ENCODE measurements at regions not wholly inside any gene's neighbourhood (a gene's known extent, or its start where the extent isn't known, plus 50 kb on each side); places are given as distances from the start of the nearest gene placed in this dataset.
"Not testable (repeated sequence)": the region's sequence is repeated elsewhere in the genome, so short reads cannot be mapped to it uniquely, and the experiment has no call there.

DNA sequence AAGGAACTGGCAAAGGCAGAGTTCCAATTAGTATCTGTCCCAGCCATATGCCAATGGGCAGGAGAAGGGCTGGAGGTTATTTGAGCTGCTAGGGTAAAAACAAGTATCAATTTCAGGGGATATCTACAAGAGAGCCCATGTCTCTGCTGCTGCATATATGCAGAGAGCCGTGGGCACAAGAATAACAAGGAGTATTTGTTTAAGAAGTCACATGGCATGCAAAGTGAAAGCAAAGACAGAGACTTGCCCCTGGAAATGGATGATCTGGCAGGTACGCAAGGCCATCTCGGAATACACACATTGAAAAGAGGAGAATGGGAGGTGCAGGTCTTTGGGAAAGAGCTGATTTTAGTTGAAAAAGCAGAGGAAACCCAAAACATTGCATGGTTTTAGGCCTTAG is 170.6 kb downstream of the EVA1A start:
- DNase-seq (ENCODE audit: extremely low read depth, low read depth, low spot score), result no peak

GRCh38 chr2:75389271-75389670 is 171.5 kb downstream of the EVA1A start:
- no peak for DNase-seq (ENCODE audit: extremely low read depth, low read depth, low spot score)

DNA sequence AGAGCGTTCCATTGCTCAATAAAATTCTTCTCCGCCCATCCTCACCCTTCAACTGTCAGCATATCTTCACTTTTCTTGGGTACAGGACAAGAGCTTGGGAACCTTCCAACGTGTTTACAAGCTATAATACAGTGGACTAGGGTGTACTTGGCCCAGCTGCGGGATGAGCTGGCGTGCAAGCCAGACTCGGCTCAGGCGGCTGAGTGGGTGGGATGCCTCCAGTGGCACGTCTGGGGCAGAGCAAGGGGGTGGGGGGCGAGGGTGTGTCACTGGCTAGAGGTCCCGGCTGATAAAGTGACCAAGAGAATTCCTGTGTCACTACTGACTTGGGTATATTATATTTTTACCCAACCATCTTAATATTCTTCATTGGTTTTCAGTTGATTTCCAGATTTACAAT is 179.7 kb downstream of the EVA1A start:
- no peak for DNase-seq (ENCODE audit: extremely low read depth, low read depth, low spot score)

GRCh38 chr2:75379476-75380210 is 180.3 kb upstream of the TACR1 start:
- DNase-seq (ENCODE audit: extremely low read depth, low read depth, low spot score), result no peak

GRCh38 chr2:75375646-75376582 is 176.6 kb upstream of the TACR1 start:
- DNase-seq (ENCODE audit: extremely low read depth, low read depth, low spot score), result no peak

GRCh38 chr2:75374414-75374957 is 175.2 kb upstream of the TACR1 start:
- not testable (repeated sequence) for DNase-seq (ENCODE audit: extremely low read depth, low read depth, low spot score)

DNA sequence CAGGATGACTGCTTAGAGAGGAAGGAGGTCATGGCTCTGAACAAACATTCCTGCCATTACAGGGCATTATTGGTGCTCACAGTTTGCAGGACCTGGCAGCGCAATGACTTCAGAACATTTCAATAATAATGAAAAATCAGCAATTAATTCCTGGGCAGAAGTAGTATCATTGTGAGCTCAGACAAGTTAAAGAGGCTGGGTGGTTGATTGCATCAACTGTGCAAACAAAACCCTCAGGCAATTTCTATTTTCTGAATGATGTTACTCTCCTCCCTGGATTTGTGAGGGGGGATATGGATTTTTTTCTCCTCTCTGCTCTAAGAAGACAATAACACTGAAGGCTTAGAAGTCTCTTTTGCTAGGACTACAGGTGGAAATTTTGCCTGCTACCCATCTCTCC is 168.1 kb upstream of the TACR1 start:
- no peak for DNase-seq (ENCODE audit: extremely low read depth, low read depth, low spot score)

- no peak for DNase-seq (ENCODE audit: extremely low read depth, low read depth, low spot score)
Measured at GRCh38 chr2:75361486-75361885, 162.2 kb upstream of the TACR1 start.

GRCh38 chr2:75360945-75361344 is 161.6 kb upstream of the TACR1 start:
- DNase-seq (ENCODE audit: extremely low read depth, low read depth, low spot score), result no peak

DNA sequence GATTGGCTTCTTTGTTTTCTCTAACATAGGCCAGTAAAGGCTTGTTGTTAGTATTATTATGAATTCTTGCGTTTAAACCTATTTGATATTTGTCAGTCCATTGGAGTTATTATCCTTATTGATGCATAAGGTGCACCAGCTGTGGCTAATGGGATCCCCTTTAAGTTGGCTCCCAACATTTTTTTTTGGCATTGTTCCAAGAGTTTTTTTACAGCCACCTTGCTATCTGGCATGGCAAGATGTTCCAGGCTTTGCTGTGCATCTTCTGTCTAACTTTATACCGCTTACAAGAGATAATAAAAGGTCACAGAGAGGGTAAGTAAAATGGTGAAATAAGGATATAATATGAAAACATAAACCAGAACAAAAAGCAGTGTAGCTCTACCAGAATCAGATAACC is 157.5 kb upstream of the TACR1 start:
- DNase-seq (ENCODE audit: extremely low read depth, low read depth, low spot score), result no peak

- no peak for DNase-seq (ENCODE audit: extremely low read depth, low read depth, low spot score)
Measured at GRCh38 chr2:75353131-75353530, 153.8 kb upstream of the TACR1 start.

GRCh38 chr2:75348307-75348706 is 149.0 kb upstream of the TACR1 start:
- no peak for DNase-seq (ENCODE audit: extremely low read depth, low read depth, low spot score)

- DNase-seq (ENCODE audit: extremely low read depth, low read depth, low spot score), result no peak
Measured at GRCh38 chr2:75344146-75344545, 144.8 kb upstream of the TACR1 start.

DNA sequence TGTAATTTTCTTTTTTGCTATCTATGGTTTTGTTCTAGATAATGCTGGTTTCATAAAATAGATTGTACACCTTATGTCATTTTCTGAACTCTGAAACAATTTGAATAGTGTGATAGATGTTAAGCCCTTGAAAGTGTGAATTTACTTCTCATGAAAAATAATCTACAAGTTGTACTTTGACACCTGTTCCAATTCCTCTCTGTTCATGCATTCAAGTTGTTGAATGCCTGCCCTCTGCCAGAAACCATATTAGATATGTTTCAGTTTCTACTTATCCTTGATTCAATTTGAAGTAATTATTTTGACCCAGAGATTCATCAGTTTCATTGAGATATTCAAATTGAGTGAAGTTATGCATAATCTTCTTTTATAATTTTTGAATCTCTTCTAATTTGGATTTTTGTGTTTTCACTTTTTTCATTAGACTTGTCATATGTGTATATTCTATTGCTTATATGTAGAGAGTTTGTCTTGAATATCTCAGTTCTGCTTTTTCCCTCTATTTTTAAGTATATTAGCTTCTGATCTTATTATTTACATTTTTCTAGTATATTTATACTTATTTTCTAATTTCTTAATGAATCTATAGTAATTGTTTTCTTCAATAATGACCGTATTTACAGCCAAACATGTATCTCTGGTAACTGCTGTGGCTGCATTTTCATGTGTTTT is 143.3 kb upstream of the TACR1 start:
- no peak for DNase-seq (ENCODE audit: extremely low read depth, low read depth, low spot score)

DNA sequence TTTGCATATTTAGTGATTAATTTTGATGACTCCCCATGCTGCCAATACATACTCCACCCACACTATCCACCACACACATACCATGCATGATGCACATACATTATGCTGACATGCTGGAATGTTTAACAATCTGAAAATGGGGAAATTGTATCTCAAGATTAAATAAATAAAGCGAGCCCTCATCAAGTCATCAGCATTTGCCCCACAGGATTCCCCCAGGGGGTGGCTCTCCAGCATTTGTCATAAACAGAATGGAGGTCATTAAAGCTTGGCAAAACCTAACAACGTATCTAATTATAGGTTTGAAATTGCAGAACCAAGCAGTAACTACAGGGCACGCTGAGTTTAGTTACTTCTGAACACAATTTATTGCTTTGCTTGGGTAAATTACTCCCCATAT is 141.2 kb upstream of the TACR1 start:
- DNase-seq (ENCODE audit: extremely low read depth, low read depth, low spot score), result no peak

DNA sequence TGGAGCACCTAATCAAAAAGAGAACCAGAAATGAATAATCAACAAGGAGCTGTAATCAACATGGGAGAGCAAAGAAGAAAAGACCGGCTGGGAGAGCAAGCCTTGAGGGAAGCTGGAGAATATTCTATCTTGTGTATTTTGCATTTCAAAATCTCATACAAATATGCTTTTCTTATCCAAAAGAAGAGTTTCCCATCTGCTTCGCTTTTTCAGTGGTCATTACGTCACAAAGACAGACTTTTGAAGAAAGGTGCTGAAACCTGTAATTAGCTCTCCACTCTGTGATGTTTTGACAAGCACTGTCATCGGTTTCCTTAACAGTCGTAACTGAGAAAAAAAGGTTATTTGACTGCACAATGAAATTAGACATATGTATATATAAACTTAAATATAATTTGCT is 139.1 kb upstream of the TACR1 start:
- no peak for DNase-seq (ENCODE audit: extremely low read depth, low read depth, low spot score)

DNA sequence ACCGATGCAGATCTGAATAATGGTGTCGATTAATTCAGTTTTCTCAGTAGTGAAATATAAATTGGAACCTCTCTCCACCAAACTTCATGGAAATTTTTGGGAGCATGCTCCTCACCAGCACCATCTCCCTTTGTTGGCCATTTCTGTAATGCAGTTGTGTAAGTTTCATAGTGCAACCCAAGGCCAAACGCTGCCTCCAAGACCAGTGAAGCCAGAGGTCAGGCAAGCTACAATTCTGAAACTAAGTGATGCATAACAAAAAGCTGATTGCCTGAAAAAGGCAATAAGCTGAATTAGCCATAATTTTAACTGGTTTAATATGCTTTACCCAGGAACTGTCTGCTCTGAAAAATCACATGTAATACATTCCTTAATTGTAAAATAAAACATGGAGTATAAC is 138.3 kb upstream of the TACR1 start:
- DNase-seq (ENCODE audit: extremely low read depth, low read depth, low spot score), result no peak

DNA sequence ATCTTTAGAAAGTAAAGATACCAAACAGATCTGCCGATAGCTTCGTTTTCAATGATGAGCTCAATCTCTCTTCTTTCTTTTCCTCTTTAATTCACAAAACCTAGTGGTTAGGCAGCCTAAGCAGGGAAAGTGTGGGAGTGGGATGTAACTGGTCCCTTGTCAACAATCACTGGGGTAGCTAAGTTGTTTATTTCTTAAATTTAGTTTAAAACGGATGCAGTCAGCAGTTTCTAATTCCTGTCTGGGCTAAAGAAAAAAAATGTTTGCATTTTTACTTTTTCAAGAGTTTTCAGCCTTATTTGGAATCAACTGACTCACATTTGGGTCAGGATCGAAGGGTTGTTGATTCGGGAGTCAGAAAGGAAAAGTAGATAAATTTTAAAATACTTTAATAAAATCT is 137.7 kb upstream of the TACR1 start:
- DNase-seq (ENCODE audit: extremely low read depth, low read depth, low spot score), result no peak

- DNase-seq (ENCODE audit: extremely low read depth, low read depth, low spot score), result no peak
Measured at GRCh38 chr2:75336451-75336850, 137.1 kb upstream of the TACR1 start.

DNA sequence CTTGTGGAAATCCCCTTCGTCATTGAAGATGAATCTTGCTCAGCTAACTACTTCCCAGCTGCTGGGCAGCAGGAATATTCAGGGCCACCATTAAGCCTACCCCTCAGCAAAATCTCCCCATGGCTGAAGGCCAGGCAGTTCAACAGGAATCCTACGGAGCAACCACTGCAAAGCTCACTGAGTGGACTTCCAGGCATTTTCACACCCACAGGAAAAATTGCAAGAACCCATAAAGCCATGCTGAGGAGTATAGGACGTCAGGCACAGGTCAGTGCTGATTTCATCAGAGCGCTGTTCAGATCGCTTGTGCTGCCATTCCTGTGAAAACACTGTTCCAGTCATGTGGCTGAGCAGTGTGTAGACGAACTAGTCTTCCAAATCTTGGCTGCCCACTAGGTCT is 134.8 kb upstream of the TACR1 start:
- no peak for DNase-seq (ENCODE audit: extremely low read depth, low read depth, low spot score)

DNA sequence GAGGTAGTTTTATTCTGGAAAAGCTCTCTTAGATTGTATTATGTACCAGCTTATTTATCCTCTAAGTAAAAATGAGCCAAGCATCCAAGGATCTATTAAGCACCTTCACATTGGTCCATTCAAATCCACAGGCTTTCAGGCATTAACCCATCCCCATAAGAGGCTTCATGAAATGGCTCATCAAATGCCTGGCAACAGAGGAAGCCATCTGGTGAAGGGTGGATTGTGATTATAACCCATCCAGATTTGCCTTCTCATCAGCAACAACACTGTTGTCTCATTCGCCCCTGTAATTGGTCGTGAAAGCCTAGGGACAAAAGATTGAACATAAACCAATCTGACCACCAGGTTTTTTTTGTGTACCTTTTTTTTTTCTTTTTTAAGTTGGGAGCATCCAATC is 134.3 kb upstream of the TACR1 start:
- DNase-seq (ENCODE audit: extremely low read depth, low read depth, low spot score), result no peak
